Prostate gland (tissue), 2 donors: ENCODE measurements at regions not wholly inside any gene's neighbourhood (a gene's known extent, or its start where the extent isn't known, plus 50 kb on each side); places are given as distances from the start of the nearest gene placed in this dataset.

Source experiments
- DNase-seq: peaks from one replicate; pipeline ENCODE4 v3.0.0-alpha.2; 2019; ENCODE audit warnings: low spot score
- H3K27ac ChIP-seq, 2 donors: fragments of 200-600 bp; sonication (generic); 2 replicates each; pipeline ENCODE4 v1.5.1; 2017 to 2019
- H3K27me3 ChIP-seq: fragments of 200-600 bp; sonication (generic); replicated peaks from 2 replicates; pipeline ENCODE4 v1.5.1; 2019; ENCODE audit not compliant: insufficient read depth
- H3K36me3 ChIP-seq, 2 donors: fragments of 200-600 bp; sonication (generic); 1 replicate in 1 of 2; 2 replicates in 1 of 2; pipeline versions ENCODE4 v1.5.1 to v1.8.1; 2017 to 2019
- H3K4me1 ChIP-seq: fragments of 200-600 bp; sonication (generic); replicated peaks from 2 replicates; pipeline ENCODE4 v1.5.1; 2019
- H3K4me3 ChIP-seq, 2 donors: fragments of 200-600 bp; sonication (generic); 2 replicates each; pipeline ENCODE4 v1.5.1; 2017 to 2019
- H3K9me3 ChIP-seq: fragments of 200-600 bp; sonication (generic); 2 replicates; pipeline ENCODE4 v1.5.1; 2017
- POLR2A ChIP-seq: fragments of 450-650 bp; IDR thresholded peaks from one replicate; pipeline ENCODE4 v1.6.1; 2016; ENCODE audit warnings: antibody characterized with exemption, mild to moderate bottlenecking
- POLR2AphosphoS5 ChIP-seq: sonication (generic); formaldehyde crosslinking; IDR thresholded peaks from one replicate; pipeline ENCODE4 v1.6.1; 2017; ENCODE audit warnings: antibody characterized with exemption
- WGBS: methylation state at CpG from one replicate; pipeline ENCODE4 v1.1.5; 2018; 5-methylcytosine and 5-hydroxymethylcytosine counted together
- intact Hi-C: fragments of 100-400 bp; cut with DNase I; formaldehyde crosslinking; loops from one replicate; pipeline ENCODE4 v1.14.2; 2022
- TF ChIP-seq, protein P1 (sequence below), 4 experiments: fragments of 200-600 bp in 2 of 4; fragments of 450-650 bp in 2 of 4; sonication (generic) in 2 of 4; IDR thresholded peaks; 1 replicate in 3 of 4; 2 replicates in 1 of 4; pipeline ENCODE4 v1.5.1; 2016 to 2019; ENCODE audit warnings: antibody characterized with exemption in 4 of 4, mild to moderate bottlenecking in 2 of 4, moderate library complexity in 2 of 4

DNA sequence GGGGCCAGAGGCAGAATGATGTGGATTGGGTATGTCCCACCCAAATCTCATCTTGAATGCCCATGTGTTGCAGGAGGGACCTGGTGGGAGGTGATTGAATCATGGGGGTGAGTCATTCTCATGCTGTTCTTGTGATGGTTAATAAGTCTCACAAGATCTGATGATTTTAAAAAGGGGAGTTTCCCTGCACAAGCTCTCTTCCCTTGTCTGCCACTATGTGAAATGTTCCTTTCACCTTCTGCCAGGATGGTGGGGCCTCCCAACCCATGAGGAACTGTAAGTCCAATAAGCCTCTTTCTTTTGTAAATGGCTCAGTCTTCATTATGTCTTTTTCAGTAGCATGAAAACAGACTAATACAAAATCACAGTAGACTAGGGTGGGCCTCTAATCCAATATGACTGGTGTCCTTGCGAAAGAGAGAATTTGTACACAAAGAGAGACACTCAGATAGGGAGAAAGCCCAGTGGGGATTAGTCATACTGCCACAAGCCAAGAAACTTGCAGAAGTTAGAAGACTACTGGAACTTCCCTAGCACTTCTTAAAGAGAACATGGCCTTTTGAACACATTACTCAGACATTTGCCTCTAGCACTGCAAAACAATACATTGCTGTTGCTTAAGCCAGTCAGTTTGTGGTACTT is 68.4 kb downstream of the ANXA1 start:
- TF ChIP-seq POLR2AphosphoS5, result no peak
- Histone ChIP-seq H3K9me3 (no peaks in the 10 kb centered on the region), H3K36me3 (no peaks in the 10 kb centered on the region), H3K4me1 (no peaks in the 10 kb centered on the region), H3K4me3 (no peak overlapping the region), H3K27ac (no peak overlapping the region), H3K27me3 (no peaks in the 10 kb centered on the region)
- WGBS, result 74% methylated on average over 1 of the region's 1 CpG
- intact Hi-C loops, result no loop called here
- no peak for DNase-seq

DNA sequence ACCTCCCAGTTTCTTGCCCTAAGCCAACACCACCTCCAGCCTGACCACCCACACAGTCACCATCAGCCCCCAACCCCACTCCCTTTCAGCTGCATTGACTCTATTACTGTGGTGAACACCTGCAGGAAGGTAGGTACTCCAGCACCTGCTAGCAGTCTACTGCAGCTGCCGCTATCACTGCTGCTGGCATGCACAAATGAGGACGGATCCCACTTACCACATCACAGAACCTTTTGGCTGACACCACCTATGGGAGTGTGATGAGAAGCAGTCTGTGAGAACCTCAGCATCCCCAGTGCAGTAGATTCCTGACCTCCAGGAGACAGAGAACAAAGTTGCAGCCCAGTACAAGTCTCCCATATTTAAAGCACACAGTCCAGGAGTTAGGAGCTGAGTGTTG is 71.9 kb downstream of the ANXA1 start:
- TF ChIP-seq POLR2AphosphoS5 (no peak), POLR2A (no peak)
- TF ChIP-seq, protein P1, sequence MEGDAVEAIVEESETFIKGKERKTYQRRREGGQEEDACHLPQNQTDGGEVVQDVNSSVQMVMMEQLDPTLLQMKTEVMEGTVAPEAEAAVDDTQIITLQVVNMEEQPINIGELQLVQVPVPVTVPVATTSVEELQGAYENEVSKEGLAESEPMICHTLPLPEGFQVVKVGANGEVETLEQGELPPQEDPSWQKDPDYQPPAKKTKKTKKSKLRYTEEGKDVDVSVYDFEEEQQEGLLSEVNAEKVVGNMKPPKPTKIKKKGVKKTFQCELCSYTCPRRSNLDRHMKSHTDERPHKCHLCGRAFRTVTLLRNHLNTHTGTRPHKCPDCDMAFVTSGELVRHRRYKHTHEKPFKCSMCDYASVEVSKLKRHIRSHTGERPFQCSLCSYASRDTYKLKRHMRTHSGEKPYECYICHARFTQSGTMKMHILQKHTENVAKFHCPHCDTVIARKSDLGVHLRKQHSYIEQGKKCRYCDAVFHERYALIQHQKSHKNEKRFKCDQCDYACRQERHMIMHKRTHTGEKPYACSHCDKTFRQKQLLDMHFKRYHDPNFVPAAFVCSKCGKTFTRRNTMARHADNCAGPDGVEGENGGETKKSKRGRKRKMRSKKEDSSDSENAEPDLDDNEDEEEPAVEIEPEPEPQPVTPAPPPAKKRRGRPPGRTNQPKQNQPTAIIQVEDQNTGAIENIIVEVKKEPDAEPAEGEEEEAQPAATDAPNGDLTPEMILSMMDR (IDR thresholded peaks at IDR 0.05), result no peak
- DNase-seq, result no peak
- H3K9me3 ChIP-seq, result no peaks in the 10 kb centered on the region
- H3K27me3 ChIP-seq, result no peaks in the 10 kb centered on the region
- no peak overlapping the region for H3K4me3 ChIP-seq
- intact Hi-C loops, result no loop called here
- 88% methylated on average over 2 of the region's 2 CpGs for WGBS
- no peaks in the 10 kb centered on the region for H3K36me3 ChIP-seq
- H3K27ac ChIP-seq, result no peak overlapping the region
- H3K4me1 ChIP-seq, result no peaks in the 10 kb centered on the region

DNA sequence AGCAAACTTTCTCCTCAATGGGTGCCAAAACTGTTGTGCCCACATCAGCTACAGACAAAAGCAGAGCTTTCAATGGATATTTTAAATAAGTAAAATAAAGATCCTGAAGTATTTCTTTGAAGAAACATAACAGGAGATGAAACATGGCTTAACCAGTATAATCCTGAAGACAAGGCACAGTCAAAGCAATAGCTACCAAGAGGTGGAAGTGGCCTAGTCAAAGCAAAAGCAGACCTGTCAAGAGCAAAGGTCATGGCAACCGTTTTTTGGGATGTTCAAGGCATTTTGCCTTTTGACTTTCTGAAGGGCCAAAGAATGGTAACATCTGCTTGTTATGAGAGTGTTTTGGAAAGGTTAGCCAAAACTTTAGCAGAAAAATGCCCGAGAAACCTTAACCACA is 77.9 kb downstream of the ANXA1 start:
- no peak overlapping the region for H3K4me3 ChIP-seq
- intact Hi-C loops, result no loop called here
- 74% methylated on average over 2 of the region's 2 CpGs for WGBS
- no peak overlapping the region for H3K27ac ChIP-seq
- no peak for DNase-seq
- H3K9me3 ChIP-seq, result no peaks in the 10 kb centered on the region
- H3K36me3 ChIP-seq, result no peaks in the 10 kb centered on the region
- TF ChIP-seq POLR2AphosphoS5 (no peak), POLR2A (no peak)
- TF ChIP-seq, protein P1 (IDR thresholded peaks at IDR 0.05), result no peak
- no peaks in the 10 kb centered on the region for H3K27me3 ChIP-seq
- no peaks in the 10 kb centered on the region for H3K4me1 ChIP-seq

DNA sequence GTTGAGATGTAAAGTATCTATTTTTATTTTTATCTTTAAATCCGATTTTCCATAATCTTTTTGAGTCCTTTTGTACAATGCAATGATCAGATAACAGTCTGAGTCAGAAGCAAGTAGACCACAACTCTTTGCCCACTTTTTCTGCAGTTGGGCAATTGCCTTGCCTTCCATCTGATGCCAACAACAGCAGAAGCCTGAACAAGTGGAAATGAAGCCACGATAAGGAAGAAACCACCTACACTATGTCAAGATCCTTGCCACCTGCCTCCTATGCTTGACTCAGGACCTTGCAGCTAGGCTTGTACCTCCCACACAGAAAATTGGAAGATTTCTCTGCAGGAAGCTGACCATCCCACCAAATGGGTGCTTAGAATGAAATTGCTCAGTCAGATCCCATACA is 78.6 kb downstream of the ANXA1 start:
- Histone ChIP-seq H3K36me3 (no peaks in the 10 kb centered on the region), H3K9me3 (no peaks in the 10 kb centered on the region), H3K4me1 (no peaks in the 10 kb centered on the region), H3K4me3 (no peak overlapping the region), H3K27me3 (no peaks in the 10 kb centered on the region), H3K27ac (no peak overlapping the region)
- DNase-seq, result no peak
- 47% methylated on average over 2 of the region's 2 CpGs for WGBS
- intact Hi-C loops, result no loop called here
- TF ChIP-seq POLR2A (no peak), POLR2AphosphoS5 (no peak)
- TF ChIP-seq, protein P1 (IDR thresholded peaks at IDR 0.05), result no peak

DNA sequence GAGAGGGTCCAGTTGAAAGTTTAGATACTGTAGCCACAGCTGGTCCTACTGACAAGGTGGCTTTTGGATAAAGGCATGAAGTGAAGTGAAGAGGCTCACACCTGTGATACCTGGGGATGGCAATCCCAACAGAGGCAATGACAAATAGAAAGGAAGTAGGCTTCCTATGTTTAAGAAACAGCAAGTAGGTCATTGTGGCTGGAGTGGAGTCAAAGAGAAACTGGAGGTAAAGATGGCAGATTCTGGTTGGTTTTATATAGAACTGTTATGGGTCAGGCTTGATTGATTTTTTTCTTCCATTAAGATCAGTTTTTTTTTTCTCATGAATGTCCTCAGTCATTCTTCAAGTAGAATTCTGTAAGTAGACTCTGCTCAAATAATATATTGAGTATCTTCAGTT is 79.5 kb downstream of the ANXA1 start:
- DNase-seq, result no peak
- Histone ChIP-seq H3K9me3 (no peaks in the 10 kb centered on the region), H3K4me1 (no peaks in the 10 kb centered on the region), H3K27me3 (no peaks in the 10 kb centered on the region), H3K27ac (no peak overlapping the region), H3K4me3 (no peak overlapping the region), H3K36me3 (no peaks in the 10 kb centered on the region)
- intact Hi-C loops, result no loop called here
- TF ChIP-seq POLR2A (no peak), POLR2AphosphoS5 (no peak)
- TF ChIP-seq, protein P1 (IDR thresholded peaks at IDR 0.05), result no peak
